Hepatocyte (in vitro differentiated cells): ENCODE measurements at regions not wholly inside any gene's neighbourhood (a gene's known extent, or its start where the extent isn't known, plus 50 kb on each side); places are given as distances from the start of the nearest gene placed in this dataset.
A peak's percentile ranks its signal among the peaks of the same experiment; 100 is the strongest.

Experiments
- DNase-seq: peaks from one replicate; pipeline ENCODE4 v3.0.0-alpha.2; 2016; ENCODE audit warnings: low spot score
- H2AFZ ChIP-seq: fragments of 200-600 bp; sonication (generic); 2 replicates; pipeline ENCODE4 v1.6.0; 2016; ENCODE audit warnings: antibody characterized with exemption, mild to moderate bottlenecking
- H3K27ac ChIP-seq: fragments of 200-600 bp; sonication (generic); 2 replicates; pipeline ENCODE4 v1.5.1; 2016; ENCODE audit warnings: mild to moderate bottlenecking
- H3K27me3 ChIP-seq: fragments of 200-600 bp; sonication (generic); 2 replicates; pipeline ENCODE4 v1.6.1; 2016
- H3K36me3 ChIP-seq: fragments of 200-600 bp; sonication (generic); replicated peaks from 2 replicates; pipeline ENCODE4 v1.5.1; 2016; ENCODE audit warnings: low read depth; ENCODE audit not compliant: insufficient read depth
- H3K4me1 ChIP-seq: fragments of 200-600 bp; sonication (generic); 2 replicates; pipeline ENCODE4 v1.5.1; 2016; ENCODE audit warnings: mild to moderate bottlenecking, moderate library complexity; ENCODE audit not compliant: insufficient read depth
- H3K4me2 ChIP-seq: fragments of 200-600 bp; sonication (generic); 2 replicates; pipeline ENCODE4 v1.6.0; 2016
- H3K4me3 ChIP-seq: fragments of 200-600 bp; sonication (generic); 2 replicates; pipeline ENCODE4 v1.5.1; 2016; ENCODE audit warnings: mild to moderate bottlenecking
- H3K79me2 ChIP-seq: fragments of 200-600 bp; sonication (generic); 2 replicates; pipeline ENCODE4 v1.6.0; 2017; ENCODE audit warnings: mild to moderate bottlenecking
- H3K9me2 ChIP-seq: fragments of 200-600 bp; sonication (generic); replicated peaks from 2 replicates; pipeline ENCODE4 v1.6.0; 2017; ENCODE audit warnings: mild to moderate bottlenecking; ENCODE audit not compliant: insufficient read depth
- H3K9me3 ChIP-seq: fragments of 200-600 bp; sonication (generic); 2 replicates; pipeline ENCODE4 v1.5.1; 2016; ENCODE audit warnings: low read depth, mild to moderate bottlenecking
- H4K20me1 ChIP-seq: fragments of 200-600 bp; sonication (generic); 2 replicates; pipeline ENCODE4 v1.6.0; 2016; ENCODE audit warnings: mild to moderate bottlenecking; ENCODE audit not compliant: insufficient read depth, poor library complexity, severe bottlenecking
- CTCF ChIP-seq: fragments of 200-600 bp; sonication (generic); IDR thresholded peaks from 2 replicates; pipeline ENCODE4 v1.5.1; 2016; ENCODE audit warnings: antibody characterized with exemption, mild to moderate bottlenecking; ENCODE audit not compliant: poor library complexity
- EZH2 ChIP-seq: fragments of 200-600 bp; sonication (generic); IDR thresholded peaks from 2 replicates; pipeline ENCODE4 v1.6.1; 2016; ENCODE audit warnings: antibody characterized with exemption, mild to moderate bottlenecking, borderline replicate concordance
- EZH2phosphoT487 ChIP-seq: fragments of 200-600 bp; sonication (generic); IDR thresholded peaks from one replicate; pipeline ENCODE4 v1.6.1; 2018; ENCODE audit warnings: antibody characterized with exemption, mild to moderate bottlenecking, low read depth, moderate library complexity; ENCODE audit not compliant: unreplicated experiment, severe bottlenecking
- WGBS: methylation state at CpG from one replicate; pipeline ENCODE4 v1.1.6; 2016; ENCODE audit warnings: low lambda C conversion rate; ENCODE audit errors: missing lambda C conversion rate; 5-methylcytosine and 5-hydroxymethylcytosine counted together

- no peak overlapping the region for H3K27ac ChIP-seq
- H3K4me2 ChIP-seq: no peak overlapping the region
- peak; percentile 4 for DNase-seq
- no peak for TF ChIP-seq EZH2
- TF ChIP-seq EZH2phosphoT487: no peak
- TF ChIP-seq CTCF: no peak
- H3K4me1 ChIP-seq: no peaks in the 10 kb centered on the region
- H4K20me1 ChIP-seq: no peaks in the 10 kb centered on the region
- no peaks in the 10 kb centered on the region for H3K27me3 ChIP-seq
- H3K9me3 ChIP-seq: no peaks in the 10 kb centered on the region
- no peaks in the 10 kb centered on the region for H3K9me2 ChIP-seq
- 93% methylated on average over 12 of the region's 12 CpGs for WGBS
- no peak overlapping the region for H2AFZ ChIP-seq
- H3K36me3 ChIP-seq: no peaks in the 10 kb centered on the region
- H3K79me2 ChIP-seq: no peaks in the 10 kb centered on the region
- H3K4me3 ChIP-seq: no peak overlapping the region
These were observed 493.8 kb upstream of the MANEA start for GRCh38 chr6:95083506-95083905.

GRCh38 chr6:95084867-95085266, 492.5 kb upstream of the MANEA start:
- Histone ChIP-seq H3K36me3 (no peaks in the 10 kb centered on the region), H2AFZ (no peak overlapping the region), H3K9me3 (no peaks in the 10 kb centered on the region), H3K27ac (no peak overlapping the region), H4K20me1 (no peaks in the 10 kb centered on the region), H3K4me3 (no peak overlapping the region), H3K4me1 (no peaks in the 10 kb centered on the region), H3K4me2 (no peak overlapping the region), H3K27me3 (no peaks in the 10 kb centered on the region), H3K79me2 (no peaks in the 10 kb centered on the region), H3K9me2 (no peaks in the 10 kb centered on the region)
- WGBS: 96% methylated on average over 19 of the region's 19 CpGs
- DNase-seq: no peak
- TF ChIP-seq CTCF: no peak
- no peak for TF ChIP-seq EZH2
- TF ChIP-seq EZH2phosphoT487: no peak

- TF ChIP-seq CTCF (no peak), EZH2 (no peak), EZH2phosphoT487 (no peak)
- Histone ChIP-seq H3K27ac (no peak overlapping the region), H4K20me1 (no peaks in the 10 kb centered on the region), H3K79me2 (no peaks in the 10 kb centered on the region), H3K4me2 (no peak overlapping the region), H3K4me1 (no peaks in the 10 kb centered on the region), H3K27me3 (no peaks in the 10 kb centered on the region), H3K9me2 (no peaks in the 10 kb centered on the region), H3K9me3 (no peaks in the 10 kb centered on the region), H2AFZ (no peak overlapping the region), H3K36me3 (no peaks in the 10 kb centered on the region), H3K4me3 (no peak overlapping the region)
- 59% methylated on average over 8 of the region's 8 CpGs for WGBS
- DNase-seq: peak; percentile 64
These were observed 489.8 kb upstream of the MANEA start for GRCh38 chr6:95087394-95088097.
